Liver (tissue), 8 donors: ENCODE measurements at regions not wholly inside any gene's neighbourhood (a gene's known extent, or its start where the extent isn't known, plus 50 kb on each side); places are given as distances from the start of the nearest gene placed in this dataset.

ENCODE experiments used
- DNase-seq: peaks from one replicate; pipeline ENCODE4 v3.0.0-alpha.2; 2017; ENCODE audit warnings: low spot score
- H3K27ac ChIP-seq, 2 donors: one replicate each; pipeline ENCODE4 v1.7.0; 2013; ENCODE audit warnings: inconsistent platforms in 2 of 2, low read length in 2 of 2, control low read depth in 1 of 2, low read depth in 1 of 2, mild to moderate bottlenecking in 1 of 2
- H3K27me3 ChIP-seq, 4 donors: one replicate each; pipeline versions ENCODE4 v1.6.1 to v1.7.0; 2013; ENCODE audit warnings: low read length in 3 of 4, inconsistent platforms in 1 of 4, mild to moderate bottlenecking in 1 of 4, moderate library complexity in 1 of 4; ENCODE audit not compliant: control insufficient read depth in 4 of 4, insufficient read depth in 4 of 4
- H3K36me3 ChIP-seq, 4 donors: one replicate each; pipeline versions ENCODE4 v1.6.1 to v1.7.0; 2013; ENCODE audit warnings: low read length in 3 of 4, mild to moderate bottlenecking in 3 of 4, low read depth in 1 of 4, moderate library complexity in 1 of 4; ENCODE audit not compliant: control insufficient read depth in 4 of 4, insufficient read depth in 3 of 4
- H3K4me1 ChIP-seq, 4 donors: one replicate each; pipeline versions ENCODE4 v1.6.1 to v1.7.0; 2013; ENCODE audit warnings: low read length in 3 of 4, mild to moderate bottlenecking in 3 of 4, moderate library complexity in 1 of 4; ENCODE audit not compliant: control insufficient read depth in 4 of 4, insufficient read depth in 4 of 4
- H3K4me3 ChIP-seq, 3 donors: one replicate each; pipeline versions ENCODE4 v1.6.1 to v1.7.0; 2013; ENCODE audit warnings: low read length in 3 of 3, control low read depth in 1 of 3, low read depth in 1 of 3, mild to moderate bottlenecking in 1 of 3
- H3K9ac ChIP-seq, 2 donors: one replicate each; pipeline ENCODE4 v1.7.0; 2013; ENCODE audit warnings: low read length in 2 of 2, mild to moderate bottlenecking in 2 of 2, moderate library complexity in 2 of 2, control low read depth in 1 of 2, low read depth in 1 of 2
- H3K9me3 ChIP-seq, 4 donors: one replicate each; pipeline versions ENCODE4 v1.6.1 to v1.7.0; 2013; ENCODE audit warnings: low read length in 3 of 4; ENCODE audit not compliant: control insufficient read depth in 4 of 4
- CTCF ChIP-seq: fragments of 150-350 bp; IDR thresholded peaks from 2 replicates; pipeline ENCODE4 v1.5.1; 2017; ENCODE audit warnings: improper control_type of control experiment, low read depth, low read length; ENCODE audit not compliant: missing input control
- EGR1 ChIP-seq, 2 donors: IDR thresholded peaks; 2 replicates each; pipeline ENCODE4 v1.6.1; 2016 to 2018; ENCODE audit warnings: antibody characterized with exemption in 2 of 2, low read depth in 2 of 2
- FOXA1 ChIP-seq: IDR thresholded peaks from 2 replicates; pipeline ENCODE4 v1.6.1; 2016; ENCODE audit warnings: antibody characterized with exemption
- FOXA2 ChIP-seq: IDR thresholded peaks from 2 replicates; pipeline ENCODE4 v1.6.1; 2016; ENCODE audit warnings: antibody characterized with exemption
- GABPA ChIP-seq, 2 donors: IDR thresholded peaks in 1 of 2; conservative IDR thresholded peaks in 1 of 2; 2 replicates each; pipeline ENCODE4 v1.6.1; 2016; ENCODE audit warnings: antibody characterized with exemption in 2 of 2, mild to moderate bottlenecking in 1 of 2, moderate library complexity in 1 of 2
- HNF4A ChIP-seq, 2 donors: conservative IDR thresholded peaks; 2 replicates each; pipeline ENCODE4 v1.6.1; 2016; ENCODE audit warnings: antibody characterized with exemption in 2 of 2, mild to moderate bottlenecking in 2 of 2
- HNF4G ChIP-seq: IDR thresholded peaks from 2 replicates; pipeline ENCODE4 v1.6.1; 2016; ENCODE audit warnings: antibody characterized with exemption
- JUND ChIP-seq, 2 donors: IDR thresholded peaks; 2 replicates each; pipeline ENCODE4 v1.6.1; 2016; ENCODE audit warnings: antibody characterized with exemption in 2 of 2
- NR2F2 ChIP-seq: IDR thresholded peaks from 2 replicates; pipeline ENCODE4 v1.6.1; 2016; ENCODE audit warnings: antibody characterized with exemption
- RAD21 ChIP-seq, 2 donors: IDR thresholded peaks; 2 replicates each; pipeline ENCODE4 v1.6.1; 2016; ENCODE audit warnings: antibody characterized with exemption in 2 of 2, mild to moderate bottlenecking in 2 of 2
- SP1 ChIP-seq: IDR thresholded peaks from 2 replicates; pipeline ENCODE4 v1.6.1; 2018; ENCODE audit warnings: antibody characterized with exemption, mild to moderate bottlenecking
- YY1 ChIP-seq: IDR thresholded peaks from 2 replicates; pipeline ENCODE4 v1.6.1; 2016; ENCODE audit warnings: antibody characterized with exemption, mild to moderate bottlenecking
- WGBS: extraction: QIAGEN DNeasy Blood & Tissue Kit; methylation state at CpG from one replicate; pipeline ENCODE4 v1.1.7; 2013; 5-methylcytosine and 5-hydroxymethylcytosine counted together
- TF ChIP-seq, protein P1 (sequence below): IDR thresholded peaks from 2 replicates; pipeline ENCODE4 v1.6.1; 2016; ENCODE audit warnings: antibody characterized with exemption, mild to moderate bottlenecking
- TF ChIP-seq, protein P2 (sequence below): IDR thresholded peaks from 2 replicates; pipeline ENCODE4 v1.6.1; 2016; ENCODE audit warnings: antibody characterized with exemption
- TF ChIP-seq, protein P3 (sequence below): IDR thresholded peaks from 2 replicates; pipeline ENCODE4 v1.6.1; 2016; ENCODE audit warnings: antibody characterized with exemption
- donor health status: healthy.
- donor health status: healthy.
- donor health status: healthy.
- donor health status: healthy.
- donor health status: healthy.

- TF ChIP-seq HNF4A (conservative IDR thresholded peaks at IDR 0.05) (no peak), JUND (IDR thresholded peaks at IDR 0.05) (no peak), RAD21 (IDR thresholded peaks at IDR 0.05) (no peak), YY1 (no peak), GABPA (IDR thresholded peaks at IDR 0.05 in 1 of 2, conservative IDR thresholded peaks at IDR 0.05 in 1 of 2) (no peak), SP1 (no peak), HNF4G (no peak), FOXA1 (no peak), NR2F2 (no peak)
- TF ChIP-seq, protein P1, sequence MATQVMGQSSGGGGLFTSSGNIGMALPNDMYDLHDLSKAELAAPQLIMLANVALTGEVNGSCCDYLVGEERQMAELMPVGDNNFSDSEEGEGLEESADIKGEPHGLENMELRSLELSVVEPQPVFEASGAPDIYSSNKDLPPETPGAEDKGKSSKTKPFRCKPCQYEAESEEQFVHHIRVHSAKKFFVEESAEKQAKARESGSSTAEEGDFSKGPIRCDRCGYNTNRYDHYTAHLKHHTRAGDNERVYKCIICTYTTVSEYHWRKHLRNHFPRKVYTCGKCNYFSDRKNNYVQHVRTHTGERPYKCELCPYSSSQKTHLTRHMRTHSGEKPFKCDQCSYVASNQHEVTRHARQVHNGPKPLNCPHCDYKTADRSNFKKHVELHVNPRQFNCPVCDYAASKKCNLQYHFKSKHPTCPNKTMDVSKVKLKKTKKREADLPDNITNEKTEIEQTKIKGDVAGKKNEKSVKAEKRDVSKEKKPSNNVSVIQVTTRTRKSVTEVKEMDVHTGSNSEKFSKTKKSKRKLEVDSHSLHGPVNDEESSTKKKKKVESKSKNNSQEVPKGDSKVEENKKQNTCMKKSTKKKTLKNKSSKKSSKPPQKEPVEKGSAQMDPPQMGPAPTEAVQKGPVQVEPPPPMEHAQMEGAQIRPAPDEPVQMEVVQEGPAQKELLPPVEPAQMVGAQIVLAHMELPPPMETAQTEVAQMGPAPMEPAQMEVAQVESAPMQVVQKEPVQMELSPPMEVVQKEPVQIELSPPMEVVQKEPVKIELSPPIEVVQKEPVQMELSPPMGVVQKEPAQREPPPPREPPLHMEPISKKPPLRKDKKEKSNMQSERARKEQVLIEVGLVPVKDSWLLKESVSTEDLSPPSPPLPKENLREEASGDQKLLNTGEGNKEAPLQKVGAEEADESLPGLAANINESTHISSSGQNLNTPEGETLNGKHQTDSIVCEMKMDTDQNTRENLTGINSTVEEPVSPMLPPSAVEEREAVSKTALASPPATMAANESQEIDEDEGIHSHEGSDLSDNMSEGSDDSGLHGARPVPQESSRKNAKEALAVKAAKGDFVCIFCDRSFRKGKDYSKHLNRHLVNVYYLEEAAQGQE = no peak
- no peak overlapping the region for H3K9ac ChIP-seq
- no peaks in the 10 kb centered on the region for H3K27me3 ChIP-seq
- H3K4me3 ChIP-seq = no peak overlapping the region
- no peak overlapping the region for H3K27ac ChIP-seq
- H3K36me3 ChIP-seq = no peaks in the 10 kb centered on the region
- no peak for DNase-seq
- H3K4me1 ChIP-seq = no peaks in the 10 kb centered on the region
- WGBS = 69% methylated on average over 4 of the region's 4 CpGs
- H3K9me3 ChIP-seq = no peaks in the 10 kb centered on the region
These were observed 114.4 kb upstream of the OSMR start for GRCh38 chr5:38731461-38731860.

- Histone ChIP-seq H3K4me3 (no peak overlapping the region), H3K9me3 (no peaks in the 10 kb centered on the region), H3K27ac (no peak overlapping the region), H3K36me3 (no peaks in the 10 kb centered on the region), H3K27me3 (no peaks in the 10 kb centered on the region), H3K9ac (no peak overlapping the region), H3K4me1 (no peaks in the 10 kb centered on the region)
- no peak for TF ChIP-seq FOXA2
- TF ChIP-seq RAD21 (IDR thresholded peaks at IDR 0.05) = no peak
- no peak for TF ChIP-seq GABPA (IDR thresholded peaks at IDR 0.05 in 1 of 2, conservative IDR thresholded peaks at IDR 0.05 in 1 of 2)
- TF ChIP-seq, protein P2, sequence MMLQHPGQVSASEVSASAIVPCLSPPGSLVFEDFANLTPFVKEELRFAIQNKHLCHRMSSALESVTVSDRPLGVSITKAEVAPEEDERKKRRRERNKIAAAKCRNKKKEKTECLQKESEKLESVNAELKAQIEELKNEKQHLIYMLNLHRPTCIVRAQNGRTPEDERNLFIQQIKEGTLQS = no peak
- no peak for TF ChIP-seq CTCF
- no peak for TF ChIP-seq EGR1 (IDR thresholded peaks at IDR 0.05; ENCODE audit: low read depth in 2 of 2)
- DNase-seq = no peak
- 48% methylated on average over 4 of the region's 4 CpGs for WGBS
These were observed 111.5 kb upstream of the OSMR start for GRCh38 chr5:38734353-38734752.

DNA sequence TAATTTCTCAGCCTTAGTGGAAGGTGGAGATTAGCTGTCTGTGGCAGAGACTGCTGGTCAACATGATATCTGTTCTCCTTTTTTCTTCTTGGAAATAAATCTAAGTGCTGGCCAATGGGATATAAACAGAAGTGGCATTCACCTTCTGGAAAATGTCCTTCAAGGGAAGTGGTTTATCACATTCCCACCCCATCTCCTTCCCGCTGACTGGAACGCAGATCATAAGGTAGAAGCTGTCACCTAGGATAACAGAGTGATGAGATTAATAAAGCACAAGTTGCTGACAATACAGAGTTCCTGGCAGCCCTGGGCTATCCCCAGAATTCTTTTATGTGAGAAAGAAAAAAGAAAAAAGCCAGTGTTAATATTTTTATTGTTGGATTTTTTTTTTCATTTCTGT is 109.7 kb upstream of the OSMR start:
- TF ChIP-seq FOXA1 = no peak
- no peak for TF ChIP-seq JUND (IDR thresholded peaks at IDR 0.05)
- TF ChIP-seq, protein P3, sequence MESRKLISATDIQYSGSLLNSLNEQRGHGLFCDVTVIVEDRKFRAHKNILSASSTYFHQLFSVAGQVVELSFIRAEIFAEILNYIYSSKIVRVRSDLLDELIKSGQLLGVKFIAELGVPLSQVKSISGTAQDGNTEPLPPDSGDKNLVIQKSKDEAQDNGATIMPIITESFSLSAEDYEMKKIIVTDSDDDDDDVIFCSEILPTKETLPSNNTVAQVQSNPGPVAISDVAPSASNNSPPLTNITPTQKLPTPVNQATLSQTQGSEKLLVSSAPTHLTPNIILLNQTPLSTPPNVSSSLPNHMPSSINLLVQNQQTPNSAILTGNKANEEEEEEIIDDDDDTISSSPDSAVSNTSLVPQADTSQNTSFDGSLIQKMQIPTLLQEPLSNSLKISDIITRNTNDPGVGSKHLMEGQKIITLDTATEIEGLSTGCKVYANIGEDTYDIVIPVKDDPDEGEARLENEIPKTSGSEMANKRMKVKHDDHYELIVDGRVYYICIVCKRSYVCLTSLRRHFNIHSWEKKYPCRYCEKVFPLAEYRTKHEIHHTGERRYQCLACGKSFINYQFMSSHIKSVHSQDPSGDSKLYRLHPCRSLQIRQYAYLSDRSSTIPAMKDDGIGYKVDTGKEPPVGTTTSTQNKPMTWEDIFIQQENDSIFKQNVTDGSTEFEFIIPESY = no peak
- TF ChIP-seq RAD21 (IDR thresholded peaks at IDR 0.05) = no peak
- TF ChIP-seq HNF4A (conservative IDR thresholded peaks at IDR 0.05) = no peak
- TF ChIP-seq, protein P1 = no peak
- no peak for TF ChIP-seq EGR1 (IDR thresholded peaks at IDR 0.05; ENCODE audit: low read depth in 2 of 2)
- no peak for TF ChIP-seq FOXA2
- TF ChIP-seq NR2F2 = no peak
- TF ChIP-seq HNF4G = no peak
- TF ChIP-seq SP1 = no peak
- TF ChIP-seq YY1 = no peak

More for the DNA sequence above, 109.7 kb upstream of the OSMR start:
- H3K27me3 ChIP-seq = no peaks in the 10 kb centered on the region
- 70% methylated on average over 2 of the region's 2 CpGs for WGBS
- no peak overlapping the region for H3K9ac ChIP-seq
- no peaks in the 10 kb centered on the region for H3K9me3 ChIP-seq
- no peak overlapping the region for H3K27ac ChIP-seq
- no peak overlapping the region for H3K4me3 ChIP-seq
- no peaks in the 10 kb centered on the region for H3K4me1 ChIP-seq
- no peaks in the 10 kb centered on the region for H3K36me3 ChIP-seq
- DNase-seq = no peak
